ENCODE measurements at regions not wholly inside any gene's neighbourhood (a gene's known extent, or its start where the extent isn't known, plus 50 kb on each side); places are given as distances from the start of the nearest gene placed in this dataset.
"Not testable (repeated sequence)": the region's sequence is repeated elsewhere in the genome, so short reads cannot be mapped to it uniquely, and the experiment has no call there.

GRCh38 chr1:148417241-148417640 is 65.9 kb downstream of the PPIAL4G start:
- H3K36me3 ChIP-seq (replicated peaks in 1 of 2; ENCODE audit: control insufficient read depth in 1 of 2, insufficient read depth in 2 of 2, low read length in 1 of 2); H3K4me1 ChIP-seq (ENCODE audit: control insufficient read depth in 1 of 2, insufficient read depth in 2 of 2, low read depth in 1 of 2, low read length in 1 of 2); CTCF ChIA-PET; H3K4me3 ChIP-seq (ENCODE audit: low read depth in 2 of 2, low read length in 1 of 2); H3K4me2 ChIP-seq; H3K27ac ChIP-seq (ENCODE audit: low read depth in 2 of 2, low read length in 1 of 2); DNase-seq; H3K9ac ChIP-seq; H3K9me2 ChIP-seq; H4K20me1 ChIP-seq (ENCODE audit: insufficient read depth); POLR2A ChIA-PET; H2AFZ ChIP-seq (ENCODE audit: low read depth); H3F3A ChIP-seq (replicated peaks; ENCODE audit: insufficient read depth); H3K9me3 ChIP-seq; H3K27me3 ChIP-seq (ENCODE audit: insufficient read depth); H3K79me2 ChIP-seq (ENCODE audit: insufficient read depth): not testable (repeated sequence)
- 36% methylated on average over 3 of the region's 3 CpGs for WGBS (ENCODE audit: low lambda C conversion rate)

- H2AFZ ChIP-seq (ENCODE audit: low read depth); H3K4me1 ChIP-seq (ENCODE audit: control insufficient read depth in 1 of 2, insufficient read depth in 2 of 2, low read depth in 1 of 2, low read length in 1 of 2); H3K79me2 ChIP-seq (ENCODE audit: insufficient read depth); H3K4me3 ChIP-seq (ENCODE audit: low read depth in 2 of 2, low read length in 1 of 2); DNase-seq; H3K27ac ChIP-seq (ENCODE audit: low read depth in 2 of 2, low read length in 1 of 2); CTCF ChIA-PET; H3K4me2 ChIP-seq; H4K20me1 ChIP-seq (ENCODE audit: insufficient read depth); H3F3A ChIP-seq (replicated peaks; ENCODE audit: insufficient read depth); H3K9me3 ChIP-seq; H3K27me3 ChIP-seq (ENCODE audit: insufficient read depth); H3K9me2 ChIP-seq; H3K36me3 ChIP-seq (replicated peaks in 1 of 2; ENCODE audit: control insufficient read depth in 1 of 2, insufficient read depth in 2 of 2, low read length in 1 of 2); POLR2A ChIA-PET; H3K9ac ChIP-seq: not testable (repeated sequence)
- 21% methylated on average over 2 of the region's 2 CpGs for WGBS (ENCODE audit: low lambda C conversion rate)
These were observed 69.7 kb downstream of the PPIAL4G start for GRCh38 chr1:148413385-148413784.

- CTCF ChIA-PET; H4K20me1 ChIP-seq (ENCODE audit: insufficient read depth); H3K9me3 ChIP-seq; H3K9me2 ChIP-seq; DNase-seq; H3K79me2 ChIP-seq (ENCODE audit: insufficient read depth); H3K27me3 ChIP-seq (ENCODE audit: insufficient read depth); H3K9ac ChIP-seq; H3K27ac ChIP-seq (ENCODE audit: low read depth in 2 of 2, low read length in 1 of 2); H3K4me3 ChIP-seq (ENCODE audit: low read depth in 2 of 2, low read length in 1 of 2); H3K4me1 ChIP-seq (ENCODE audit: control insufficient read depth in 1 of 2, insufficient read depth in 2 of 2, low read depth in 1 of 2, low read length in 1 of 2); H3K36me3 ChIP-seq (replicated peaks in 1 of 2; ENCODE audit: control insufficient read depth in 1 of 2, insufficient read depth in 2 of 2, low read length in 1 of 2); H3K4me2 ChIP-seq; H3F3A ChIP-seq (replicated peaks; ENCODE audit: insufficient read depth); POLR2A ChIA-PET; H2AFZ ChIP-seq (ENCODE audit: low read depth): not testable (repeated sequence)
- WGBS (ENCODE audit: low lambda C conversion rate): 73% methylated on average over 24 of the region's 30 CpGs
These were observed 78.1 kb downstream of the PPIAL4G start for GRCh38 chr1:148404786-148405568.

GRCh38 chr1:148403925-148404324 is 79.2 kb downstream of the PPIAL4G start:
- H3K4me3 ChIP-seq (ENCODE audit: low read depth in 2 of 2, low read length in 1 of 2); H3K9ac ChIP-seq; H4K20me1 ChIP-seq (ENCODE audit: insufficient read depth); H3K4me1 ChIP-seq (ENCODE audit: control insufficient read depth in 1 of 2, insufficient read depth in 2 of 2, low read depth in 1 of 2, low read length in 1 of 2); H3K79me2 ChIP-seq (ENCODE audit: insufficient read depth); H3K9me3 ChIP-seq; H3K27me3 ChIP-seq (ENCODE audit: insufficient read depth); POLR2A ChIA-PET; CTCF ChIA-PET; DNase-seq; H3K36me3 ChIP-seq (replicated peaks in 1 of 2; ENCODE audit: control insufficient read depth in 1 of 2, insufficient read depth in 2 of 2, low read length in 1 of 2); H3K9me2 ChIP-seq; H3K27ac ChIP-seq (ENCODE audit: low read depth in 2 of 2, low read length in 1 of 2); H3K4me2 ChIP-seq; H3F3A ChIP-seq (replicated peaks; ENCODE audit: insufficient read depth); H2AFZ ChIP-seq (ENCODE audit: low read depth): not testable (repeated sequence)
- 33% methylated on average over 2 of the region's 2 CpGs for WGBS (ENCODE audit: low lambda C conversion rate)

- H3K36me3 ChIP-seq (replicated peaks in 1 of 2; ENCODE audit: control insufficient read depth in 1 of 2, insufficient read depth in 2 of 2, low read length in 1 of 2); DNase-seq; CTCF ChIA-PET; H3F3A ChIP-seq (replicated peaks; ENCODE audit: insufficient read depth); H4K20me1 ChIP-seq (ENCODE audit: insufficient read depth); H3K4me3 ChIP-seq (ENCODE audit: low read depth in 2 of 2, low read length in 1 of 2); H3K27me3 ChIP-seq (ENCODE audit: insufficient read depth); H3K79me2 ChIP-seq (ENCODE audit: insufficient read depth); H3K9me3 ChIP-seq; H3K27ac ChIP-seq (ENCODE audit: low read depth in 2 of 2, low read length in 1 of 2); H3K4me1 ChIP-seq (ENCODE audit: control insufficient read depth in 1 of 2, insufficient read depth in 2 of 2, low read depth in 1 of 2, low read length in 1 of 2); H3K9me2 ChIP-seq; H3K4me2 ChIP-seq; H3K9ac ChIP-seq; POLR2A ChIA-PET; H2AFZ ChIP-seq (ENCODE audit: low read depth): not testable (repeated sequence)
- 23% methylated on average over 4 of the region's 7 CpGs for WGBS (ENCODE audit: low lambda C conversion rate)
These were observed 80.0 kb downstream of the PPIAL4G start for GRCh38 chr1:148403085-148403456.

- H3K9ac ChIP-seq, POLR2A ChIA-PET: not testable (repeated sequence)
- 5% methylated on average over 44 of the region's 45 CpGs for WGBS (ENCODE audit: low lambda C conversion rate)
These were observed 80.7 kb downstream of the PPIAL4G start for GRCh38 chr1:148402152-148403084.

More at GRCh38 chr1:148402152-148403084, 80.7 kb downstream of the PPIAL4G start:
- H3K27ac ChIP-seq (ENCODE audit: low read depth in 2 of 2, low read length in 1 of 2); DNase-seq; CTCF ChIA-PET; H3K79me2 ChIP-seq (ENCODE audit: insufficient read depth); H3F3A ChIP-seq (replicated peaks; ENCODE audit: insufficient read depth); H3K27me3 ChIP-seq (ENCODE audit: insufficient read depth); H3K4me1 ChIP-seq (ENCODE audit: control insufficient read depth in 1 of 2, insufficient read depth in 2 of 2, low read depth in 1 of 2, low read length in 1 of 2); H3K9me2 ChIP-seq; H4K20me1 ChIP-seq (ENCODE audit: insufficient read depth); H3K9me3 ChIP-seq; H3K36me3 ChIP-seq (replicated peaks in 1 of 2; ENCODE audit: control insufficient read depth in 1 of 2, insufficient read depth in 2 of 2, low read length in 1 of 2): not testable (repeated sequence)
- peak overlapping the region; percentile 29 to 47 for H3K4me3 ChIP-seq (ENCODE audit: low read depth in 2 of 2, low read length in 1 of 2)
- peak overlapping the region; percentile 56 for H3K4me2 ChIP-seq
- 0 out of 2 replicates have a peak overlapping the region, but pooled peaks have one; percentile 16 for H2AFZ ChIP-seq (ENCODE audit: low read depth)

Measured in SK-N-SH (cell line).